ENCODE measurements at regions not wholly inside any gene's neighbourhood (a gene's known extent, or its start where the extent isn't known, plus 50 kb on each side); places are given as distances from the start of the nearest gene placed in this dataset.
A peak's percentile ranks its signal among the peaks of the same experiment; 100 is the strongest.

GRCh38 chr10:91745090-91745831 is 53.0 kb upstream of the TNKS2 start:
- Histone ChIP-seq H3K36me3 (ENCODE audit: control insufficient read depth, insufficient read depth, low read length) (no peaks in the 10 kb centered on the region), H3K27ac (ENCODE audit: low read length) (no peak overlapping the region), H3K4me1 (ENCODE audit: control insufficient read depth, insufficient read depth, low read length) (peaks cover 7% of the 10 kb centered on the region; the same call in 1 of the 2 replicates), H3K27me3 (ENCODE audit: control insufficient read depth, insufficient read depth, low read length) (peaks cover 4% of the 10 kb centered on the region), H3K4me3 (ENCODE audit: low read depth in 2 of 2, low read length in 2 of 2) (peak overlapping the region in 1 of 2 experiments; percentile 45; a peak in 2 of 4 replicates), H3K9me3 (ENCODE audit: control insufficient read depth, insufficient read depth, low read depth, low read length) (no peaks in the 10 kb centered on the region)
- no TSS peak for BruUV-seq (replicated peaks)
- ChIA-PET POLR2A (interaction anchor here (0.6 to 0.9 kb wide), 3 partner anchors 101 to 762 kb away, joined by 3 to 15 read pairs (median 8); no protein-coding TSS in a partner anchor), CTCF (interaction anchor here (0.5 to 1.8 kb wide), 8 partner anchors 58 to 803 kb away, joined by 3 to 9 read pairs (median 5); no protein-coding TSS in a partner anchor)
- in situ Hi-C loops (cut with HindIII; ENCODE audit: low pct_unique_long_range_greater_than_20kb, low sequenced_read_pairs) (no loop called here), intact Hi-C loops (cut with micrococcal nuclease; ENCODE audit: unreplicated experiment) (loop anchor here (2.0 to 5.0 kb wide), 5 partner anchors 110 to 448 kb away; partner anchors contain the start of gene HECTD2)
- TF ChIP-seq CTCF (IDR thresholded peaks at IDR 0.05) (peak; percentile 89), TCF7L2 (IDR thresholded peaks at IDR 0.05; ENCODE audit: low read depth, low read length) (no peak), POLR2AphosphoS5 (IDR thresholded peaks at IDR 0.05; ENCODE audit: low read depth, low read length) (no peak), SIN3A (IDR thresholded peaks at IDR 0.05; ENCODE audit: borderline replicate concordance, insufficient read depth, low read depth, low read length) (no peak), REST (IDR thresholded peaks at IDR 0.05; ENCODE audit: insufficient read depth in 1 of 2, low read depth in 2 of 2, low read length in 1 of 2) (no peak)
- ATAC-seq = peak; percentile 99
- peak; percentile 30 for DNase-seq (ENCODE audit: low read depth, low spot score)

- Histone ChIP-seq H3K9me3 (ENCODE audit: control insufficient read depth, insufficient read depth, low read depth, low read length) (no peaks in the 10 kb centered on the region), H3K27ac (ENCODE audit: low read length) (no peak overlapping the region), H3K4me3 (ENCODE audit: low read depth in 2 of 2, low read length in 2 of 2) (no peak overlapping the region), H3K27me3 (ENCODE audit: control insufficient read depth, insufficient read depth, low read length) (peaks cover 11% of the 10 kb centered on the region), H3K4me1 (ENCODE audit: control insufficient read depth, insufficient read depth, low read length) (0 out of 2 replicates have a peak, but pooled peaks cover 3% of the 10 kb centered on the region), H3K36me3 (ENCODE audit: control insufficient read depth, insufficient read depth, low read length) (no peaks in the 10 kb centered on the region)
- CTCF ChIA-PET = interaction anchor here (0.8 kb wide), 1 partner anchor 445 kb away, joined by 3 read pairs; no protein-coding TSS in a partner anchor
- POLR2A ChIA-PET = interaction anchor here (0.7 kb wide), 1 partner anchor 351 kb away, joined by 4 read pairs; no protein-coding TSS in a partner anchor
- ATAC-seq (no peak), DNase-seq (ENCODE audit: low read depth, low spot score) (no peak)
- in situ Hi-C loops (cut with HindIII; ENCODE audit: low pct_unique_long_range_greater_than_20kb, low sequenced_read_pairs) = no loop called here
- intact Hi-C loops (cut with micrococcal nuclease; ENCODE audit: unreplicated experiment) = no loop called here
- BruUV-seq (replicated peaks) = no TSS peak
- TF ChIP-seq POLR2AphosphoS5 (IDR thresholded peaks at IDR 0.05; ENCODE audit: low read depth, low read length) (no peak), TCF7L2 (IDR thresholded peaks at IDR 0.05; ENCODE audit: low read depth, low read length) (no peak), REST (IDR thresholded peaks at IDR 0.05; ENCODE audit: insufficient read depth in 1 of 2, low read depth in 2 of 2, low read length in 1 of 2) (no peak), CTCF (IDR thresholded peaks at IDR 0.05) (no peak), SIN3A (IDR thresholded peaks at IDR 0.05; ENCODE audit: borderline replicate concordance, insufficient read depth, low read depth, low read length) (no peak)
These were observed 54.8 kb upstream of the TNKS2 start for GRCh38 chr10:91743465-91743864.

Measured in Panc1 (cell line).